Ecto neural progenitor cell (in vitro differentiated cells): ENCODE measurements at regions not wholly inside any gene's neighbourhood (a gene's known extent, or its start where the extent isn't known, plus 50 kb on each side); places are given as distances from the start of the nearest gene placed in this dataset.

Source experiments
- DNase-seq: peaks from one replicate; pipeline ENCODE4 v3.0.0-alpha.2; 2018; ENCODE audit warnings: low spot score

DNA sequence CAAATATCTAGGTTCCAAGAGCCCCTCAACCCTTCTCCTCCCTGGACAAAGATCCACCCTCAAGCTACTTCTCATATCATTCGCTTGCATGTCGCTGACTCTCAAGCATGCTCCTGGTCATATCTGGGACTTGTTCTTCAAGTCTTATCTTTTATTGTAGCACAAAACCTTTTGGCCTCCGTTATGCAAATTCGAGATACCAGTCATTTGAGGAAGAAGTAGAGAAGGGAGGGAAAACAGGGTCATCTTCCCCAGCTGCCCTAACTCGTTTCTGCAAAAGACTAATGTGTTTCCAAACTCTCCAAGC, 63.8 kb upstream of the ETS2 start:
- no peak for DNase-seq

DNA sequence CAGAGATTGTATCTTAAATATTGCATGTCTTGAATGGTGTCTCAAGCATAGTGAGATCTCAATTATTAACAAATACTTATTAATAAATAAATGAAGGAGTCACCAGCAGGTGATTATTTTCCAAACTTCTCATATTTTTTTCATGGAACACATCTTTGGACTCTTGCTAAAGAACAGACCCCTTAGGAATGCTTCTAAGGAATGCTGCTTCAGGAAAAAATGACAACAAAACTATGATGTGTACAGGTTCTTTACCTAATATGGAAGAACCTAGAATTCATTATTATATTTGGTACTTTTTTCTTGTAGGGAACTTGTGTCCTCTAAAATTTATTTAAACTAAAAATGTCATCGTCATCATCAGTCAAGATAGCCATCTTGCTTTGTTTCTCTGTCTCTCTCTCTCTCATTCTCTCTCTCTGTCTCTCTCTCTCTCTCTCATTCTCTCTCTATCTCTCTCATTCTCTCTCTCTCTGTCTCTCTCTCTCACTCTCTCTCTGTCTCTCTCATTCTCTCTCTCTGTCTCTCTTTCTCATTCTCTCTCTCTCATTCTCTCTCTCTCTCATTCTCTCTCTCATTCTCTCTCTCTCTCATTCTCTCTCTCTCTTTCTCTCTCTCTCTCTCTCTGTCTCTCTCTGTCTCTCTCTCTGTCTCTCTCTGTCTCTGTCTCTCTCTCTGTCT, 63.0 kb upstream of the ETS2 start:
- no peak for DNase-seq

DNA sequence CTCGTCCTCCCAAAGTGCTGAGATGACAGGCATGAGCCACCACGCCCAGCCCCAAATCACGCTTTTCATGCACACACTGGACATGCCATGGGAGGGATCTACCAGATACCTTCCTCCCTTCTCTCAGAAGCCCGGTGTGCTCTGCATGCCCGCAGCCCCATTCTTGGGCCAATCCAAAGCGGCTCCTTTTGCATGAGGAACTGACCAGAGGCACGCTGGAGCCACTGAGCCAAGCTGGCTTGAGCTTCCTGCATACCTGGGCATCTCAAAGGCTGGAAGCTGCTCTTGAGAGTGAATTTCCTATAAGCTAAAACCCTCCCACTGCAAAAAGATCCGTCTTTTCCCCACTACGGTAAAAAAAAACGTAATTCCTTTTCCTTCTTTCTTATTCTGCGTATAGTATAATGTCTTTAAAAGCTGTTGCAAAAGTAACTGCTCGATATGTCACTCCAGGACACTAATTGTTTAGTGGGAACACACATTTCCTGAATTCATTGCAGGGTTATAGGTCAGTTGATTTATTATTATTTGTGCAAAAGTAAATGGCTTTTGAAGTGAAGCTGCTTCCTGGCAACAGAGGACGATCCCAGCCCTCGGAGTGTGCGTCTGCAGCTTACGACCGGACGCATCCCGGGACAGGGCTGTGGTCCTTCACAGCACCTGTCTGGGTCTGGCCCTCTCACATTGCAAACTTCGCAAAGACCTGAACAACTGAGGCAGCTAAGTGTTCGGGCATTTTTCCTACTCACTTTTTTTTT, 61.8 kb upstream of the ETS2 start:
- DNase-seq = no peak

DNA sequence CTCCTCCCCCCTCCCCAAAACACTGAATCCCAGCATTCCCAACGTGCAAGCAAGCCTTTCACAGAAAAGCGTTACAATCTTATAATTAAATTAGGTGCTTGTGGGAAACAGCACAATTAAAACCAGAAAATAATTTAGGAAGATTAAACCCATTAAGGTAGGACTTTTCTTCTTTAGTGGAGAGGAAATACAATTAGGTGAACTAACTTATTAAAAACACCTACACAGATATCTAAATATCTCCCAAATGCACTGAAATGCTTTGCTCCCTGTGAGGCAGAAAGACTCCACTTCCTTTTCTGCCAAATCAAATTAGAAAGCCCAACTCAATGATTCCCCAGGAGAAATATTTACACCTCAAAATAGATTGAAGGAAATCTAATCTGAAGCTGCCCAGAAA, 60.9 kb upstream of the ETS2 start:
- no peak for DNase-seq

DNA sequence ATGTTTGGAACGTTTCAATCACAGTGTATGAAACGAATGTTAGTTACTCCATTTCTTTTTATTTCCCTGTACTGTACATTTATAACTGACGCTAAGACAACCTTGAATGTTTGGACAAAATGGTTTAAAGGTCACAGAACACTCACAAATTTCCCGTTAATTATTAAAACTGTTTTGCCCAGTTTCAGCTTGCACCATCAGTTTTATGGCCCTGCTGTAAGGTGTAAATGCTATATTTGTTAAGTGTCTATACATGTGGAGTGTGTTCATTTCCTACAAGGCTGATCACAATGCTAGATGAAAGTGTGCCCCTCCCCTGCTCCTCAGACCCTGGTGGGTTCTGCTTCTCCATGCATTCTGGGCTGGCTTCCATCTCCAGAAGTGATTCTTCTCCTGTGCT, 57.9 kb upstream of the ETS2 start:
- DNase-seq = no peak

DNA sequence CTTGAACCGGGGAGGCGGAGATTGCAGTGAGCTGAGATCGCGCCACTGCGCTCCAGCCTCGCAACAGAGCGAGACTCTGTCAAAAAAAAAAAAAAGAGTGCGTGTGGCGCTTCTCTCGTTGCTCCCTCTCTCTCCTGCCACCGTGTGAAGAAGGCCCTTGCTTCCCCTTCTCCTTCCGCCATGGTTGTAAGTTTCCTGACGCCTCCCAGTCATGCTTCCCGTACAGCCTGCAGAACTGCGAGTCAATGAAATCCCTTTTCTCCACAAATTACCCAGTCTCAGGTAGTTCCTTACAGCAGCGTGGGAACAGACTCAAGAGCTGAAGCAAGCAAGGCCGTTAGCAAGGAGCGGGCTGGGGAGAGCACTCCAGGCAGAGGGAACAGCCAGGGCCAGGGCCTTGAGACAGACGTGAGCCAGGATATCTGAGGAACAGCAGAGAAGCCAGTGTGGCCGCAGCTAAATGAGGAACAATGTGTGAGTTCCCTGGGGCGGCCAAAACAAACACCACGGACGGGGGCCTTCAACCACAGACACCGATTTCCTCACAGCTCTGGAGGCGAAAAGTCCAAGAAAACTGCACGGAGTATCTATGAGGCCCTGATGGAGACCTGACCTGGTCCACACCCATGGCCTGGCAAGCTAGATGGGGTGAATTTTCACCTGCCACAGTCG, 54.2 kb upstream of the ETS2 start:
- no peak for DNase-seq

DNA sequence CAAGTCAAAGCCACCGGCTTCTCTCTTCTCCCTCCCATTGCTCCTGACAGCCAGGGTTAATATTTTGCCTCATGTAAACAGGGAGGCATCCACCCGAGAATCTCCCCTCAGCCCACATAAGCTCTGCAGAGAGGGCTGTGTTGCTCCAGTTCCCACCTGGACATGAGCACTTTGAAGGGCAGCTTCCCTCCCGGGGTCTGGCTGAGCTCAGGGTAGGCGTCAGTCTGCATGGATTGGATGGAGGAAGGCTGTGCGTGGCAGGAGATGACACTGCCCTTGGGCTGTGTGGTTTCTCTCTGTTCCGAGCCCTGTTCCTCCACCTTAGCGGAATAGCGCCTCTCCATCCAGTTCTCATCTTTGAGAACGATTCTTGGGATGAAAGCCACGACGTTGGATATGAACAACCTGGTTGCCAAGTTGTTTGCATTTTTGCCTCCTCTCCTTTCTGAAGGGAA, 53.7 kb upstream of the ETS2 start:
- DNase-seq = no peak

DNA sequence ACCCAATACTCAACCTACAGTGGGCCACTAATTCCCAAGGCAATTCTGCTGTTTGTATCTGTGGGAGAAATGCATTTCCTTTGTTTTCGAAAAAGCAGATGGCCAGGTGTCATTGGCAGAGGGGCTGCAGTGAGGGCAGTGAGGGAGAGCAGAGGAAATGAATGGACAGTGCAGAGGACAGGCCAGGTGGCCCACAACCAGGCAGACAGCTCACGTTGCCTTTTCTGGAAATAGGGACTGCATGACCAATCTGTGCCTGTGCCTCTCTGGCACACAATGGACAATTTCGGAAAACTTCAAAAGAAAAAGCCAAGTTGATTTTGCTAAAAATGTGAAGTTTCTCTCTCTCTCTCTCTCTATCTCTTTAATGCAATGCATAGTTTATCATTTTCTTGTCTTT, 52.6 kb upstream of the ETS2 start:
- DNase-seq = no peak

DNA sequence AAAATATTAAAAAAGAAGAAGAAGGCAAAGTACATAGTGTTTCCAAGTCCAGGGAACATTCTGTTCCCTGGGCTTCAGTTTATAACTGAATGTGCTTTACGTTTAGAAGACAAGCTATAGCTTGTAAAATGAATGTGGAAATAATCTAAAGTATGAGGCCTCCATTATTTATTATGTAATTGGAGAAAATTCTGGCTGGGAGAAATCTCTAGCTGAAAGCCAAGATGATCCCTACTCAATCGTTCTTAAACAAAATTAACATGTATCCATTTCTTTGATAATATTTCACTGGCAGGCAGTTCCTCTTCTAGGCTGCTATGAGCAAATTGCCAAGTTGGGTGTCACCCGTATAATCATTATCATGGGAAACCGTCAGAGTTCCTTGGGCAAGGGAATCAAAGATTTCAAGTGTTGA, 52.2 kb upstream of the ETS2 start:
- no peak for DNase-seq
